Suprapubic skin (tissue), 4 donors: ENCODE measurements at regions not wholly inside any gene's neighbourhood (a gene's known extent, or its start where the extent isn't known, plus 50 kb on each side); places are given as distances from the start of the nearest gene placed in this dataset.
A peak's percentile ranks its signal among the peaks of the same experiment; 100 is the strongest.

Source experiments
- DNase-seq, 2 donors: peaks; one replicate each; pipeline ENCODE4 v3.0.0-alpha.2; 2019; ENCODE audit warnings: low spot score in 2 of 2
- H3K27ac ChIP-seq: fragments of 200-600 bp; sonication (generic); one replicate; pipeline ENCODE4 v1.5.1; 2019
- H3K27me3 ChIP-seq: fragments of 200-600 bp; sonication (generic); one replicate; pipeline ENCODE4 v1.5.1; 2019
- H3K36me3 ChIP-seq: fragments of 200-600 bp; sonication (generic); one replicate; pipeline ENCODE4 v1.5.1; 2019
- H3K4me1 ChIP-seq: fragments of 200-600 bp; sonication (generic); one replicate; pipeline ENCODE4 v1.5.1; 2019
- H3K4me3 ChIP-seq: fragments of 200-600 bp; sonication (generic); one replicate; pipeline ENCODE4 v1.5.1; 2019; ENCODE audit warnings: mild to moderate bottlenecking
- H3K9me3 ChIP-seq: fragments of 200-600 bp; sonication (generic); one replicate; pipeline ENCODE4 v1.5.1; 2019
- CTCF ChIP-seq, 2 donors: fragments of 200-600 bp in 1 of 2; fragments of 450-650 bp in 1 of 2; sonication (generic) in 1 of 2; IDR thresholded peaks; one replicate each; pipeline ENCODE4 v1.5.1; 2016 to 2019; ENCODE audit warnings: antibody characterized with exemption in 2 of 2, mild to moderate bottlenecking in 1 of 2, moderate library complexity in 1 of 2
- EP300 ChIP-seq: sonication (generic); formaldehyde crosslinking; IDR thresholded peaks from one replicate; pipeline ENCODE4 v1.6.1; 2017; ENCODE audit warnings: antibody characterized with exemption
- POLR2A ChIP-seq, 2 donors: fragments of 450-650 bp; IDR thresholded peaks; one replicate each; pipeline ENCODE4 v1.6.1; 2017; ENCODE audit warnings: antibody characterized with exemption in 2 of 2, mild to moderate bottlenecking in 2 of 2, moderate library complexity in 2 of 2
- POLR2AphosphoS5 ChIP-seq, 3 donors: sonication (generic); formaldehyde crosslinking; IDR thresholded peaks; one replicate each; pipeline ENCODE4 v1.6.1; 2017; ENCODE audit warnings: antibody characterized with exemption in 3 of 3
- WGBS: methylation state at CpG from one replicate; pipeline ENCODE4 v1.1.5; 2018; 5-methylcytosine and 5-hydroxymethylcytosine counted together

DNA sequence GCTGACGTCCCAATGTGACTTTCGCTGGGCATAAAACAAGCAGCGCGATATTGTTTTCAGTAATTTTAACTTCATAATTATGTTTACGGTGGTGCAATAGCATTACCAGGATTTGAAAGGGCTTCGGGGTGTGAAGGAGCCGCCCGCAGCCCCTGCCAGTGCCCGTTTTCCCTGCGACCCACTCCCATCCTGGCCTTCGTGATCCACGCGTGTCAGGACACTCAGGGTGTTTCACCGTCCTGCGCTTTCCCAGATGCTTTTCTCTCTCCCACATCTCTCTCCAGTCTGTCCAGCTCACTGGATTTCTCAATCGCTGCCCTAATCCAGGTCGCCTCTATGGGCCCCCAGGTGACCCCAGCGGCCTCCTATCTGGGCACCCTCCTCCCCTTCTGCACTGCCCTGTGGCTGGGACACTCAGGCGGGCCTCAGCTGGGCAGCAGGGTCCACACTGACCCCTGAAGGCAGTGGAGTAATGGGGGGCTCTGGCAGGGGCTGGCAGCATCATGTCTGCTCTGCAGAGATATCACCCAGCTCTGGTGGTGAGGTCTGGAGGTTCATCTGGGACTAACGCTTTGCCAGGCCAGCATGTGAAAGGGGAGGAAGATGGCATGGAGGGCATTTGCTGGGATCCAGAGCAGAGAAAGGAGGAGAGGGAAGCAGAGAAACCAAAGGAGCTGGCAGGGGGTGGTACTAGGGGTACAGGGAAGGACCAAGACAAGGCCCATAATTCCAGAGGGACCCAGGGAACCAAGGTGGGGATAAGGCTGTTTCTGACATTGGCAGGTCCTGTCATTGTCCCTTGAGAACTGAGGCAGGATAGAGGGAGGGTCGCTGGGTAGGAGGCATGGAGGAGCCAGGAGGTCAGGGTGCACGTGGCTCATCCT lies 622.8 kb downstream of the BRD1 start:
- Histone ChIP-seq H3K9me3 (no peaks in the 10 kb centered on the region), H3K4me1 (no peaks in the 10 kb centered on the region), H3K4me3 (no peak overlapping the region), H3K27ac (no peak overlapping the region), H3K36me3 (no peaks in the 10 kb centered on the region), H3K27me3 (peaks cover 28% of the 10 kb centered on the region)
- DNase-seq, result peak; percentile 32 to 52
- 84% methylated on average over 22 of the region's 22 CpGs for WGBS
- no peak for TF ChIP-seq EP300
- no peak for TF ChIP-seq POLR2A (IDR thresholded peaks at IDR 0.05)
- no peak for TF ChIP-seq POLR2AphosphoS5 (IDR thresholded peaks at IDR 0.05)
- TF ChIP-seq CTCF (IDR thresholded peaks at IDR 0.05), result no peak

DNA sequence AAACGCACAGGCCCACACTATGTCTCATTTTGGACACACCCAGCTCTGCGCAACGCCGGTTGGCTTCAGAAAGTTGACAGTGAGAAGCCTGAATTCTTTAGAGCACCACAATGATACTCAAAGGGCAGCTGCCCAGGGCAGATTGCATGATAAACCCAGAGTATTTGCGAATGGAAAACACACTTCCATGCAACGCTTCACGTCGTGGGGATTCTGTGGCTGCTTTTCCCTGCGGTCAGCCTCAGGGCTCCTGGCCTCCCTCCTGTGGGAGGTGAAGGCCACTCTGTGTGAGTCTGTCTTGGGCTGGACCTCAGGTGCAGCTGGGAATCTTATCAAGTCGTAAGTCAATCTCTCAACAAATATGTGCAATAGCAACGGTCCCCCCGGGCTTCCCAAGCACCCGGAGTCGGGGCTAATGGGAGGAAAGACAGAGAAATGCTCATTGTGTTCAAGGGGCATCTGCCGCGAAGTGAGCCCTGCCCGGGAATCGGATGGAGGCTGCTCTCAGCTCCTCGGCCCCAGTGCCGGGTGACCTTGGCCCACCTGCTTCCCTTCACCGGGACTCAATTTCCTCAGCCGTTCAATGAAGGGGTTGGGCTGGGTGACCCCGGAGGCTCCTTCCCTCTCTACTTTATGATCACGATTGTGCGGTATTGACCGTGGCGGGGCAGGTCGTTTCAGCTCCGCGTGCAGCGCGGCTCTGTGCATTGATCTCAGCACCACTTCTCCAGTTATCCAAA lies 623.6 kb downstream of the BRD1 start:
- Histone ChIP-seq H3K9me3 (no peaks in the 10 kb centered on the region), H3K4me1 (no peaks in the 10 kb centered on the region), H3K27me3 (peaks cover 31% of the 10 kb centered on the region), H3K36me3 (no peaks in the 10 kb centered on the region), H3K4me3 (no peak overlapping the region), H3K27ac (no peak overlapping the region)
- DNase-seq, result peak; percentile 26 to 73
- TF ChIP-seq CTCF (IDR thresholded peaks at IDR 0.05), result no peak
- no peak for TF ChIP-seq EP300
- no peak for TF ChIP-seq POLR2AphosphoS5 (IDR thresholded peaks at IDR 0.05)
- no peak for TF ChIP-seq POLR2A (IDR thresholded peaks at IDR 0.05)
- WGBS, result 83% methylated on average over 30 of the region's 32 CpGs

DNA sequence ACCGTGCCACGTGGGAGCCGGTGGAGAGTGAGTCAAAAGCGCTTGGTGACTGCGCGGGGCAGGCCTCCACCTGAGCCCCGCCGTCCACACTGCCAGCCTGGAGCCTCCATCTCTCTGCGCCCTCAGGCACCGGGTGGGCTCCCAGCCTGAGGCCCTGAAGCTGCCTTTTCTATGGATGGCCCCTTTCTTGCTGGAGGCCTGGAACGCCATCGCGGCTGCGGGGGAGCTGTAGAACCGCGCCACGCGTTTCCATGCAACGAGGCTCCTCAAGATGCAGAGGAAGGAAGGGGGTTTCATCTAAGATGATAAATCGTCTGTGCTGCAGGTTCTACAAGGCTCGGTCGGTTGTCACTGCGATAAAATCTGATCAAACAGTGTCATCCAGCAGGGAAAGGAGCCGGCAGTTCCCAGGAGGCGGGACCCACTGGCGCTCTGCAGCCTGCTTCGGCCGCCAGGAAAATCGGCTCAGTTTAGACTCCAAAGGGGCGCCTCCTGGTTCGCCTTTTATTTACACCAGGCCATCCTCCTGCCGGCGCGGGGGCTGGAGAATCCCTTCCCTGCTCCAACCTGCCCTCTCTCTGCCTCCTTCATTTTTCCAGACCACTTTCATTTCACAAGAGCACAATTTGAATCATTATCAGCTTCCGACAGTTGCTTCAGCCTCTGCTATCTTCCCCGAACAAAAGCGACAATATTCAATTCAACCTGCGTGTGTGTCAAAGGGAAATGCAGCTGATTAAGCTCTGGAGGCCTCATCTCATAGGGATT lies 624.4 kb downstream of the BRD1 start:
- Histone ChIP-seq H3K27ac (no peak overlapping the region), H3K27me3 (peaks cover 35% of the 10 kb centered on the region), H3K4me1 (no peaks in the 10 kb centered on the region), H3K4me3 (no peak overlapping the region), H3K9me3 (no peaks in the 10 kb centered on the region), H3K36me3 (no peaks in the 10 kb centered on the region)
- WGBS, result 69% methylated on average over 27 of the region's 38 CpGs
- DNase-seq, result peak; percentile 21 to 65
- TF ChIP-seq POLR2AphosphoS5 (IDR thresholded peaks at IDR 0.05), result no peak
- TF ChIP-seq EP300, result no peak
- TF ChIP-seq POLR2A (IDR thresholded peaks at IDR 0.05), result no peak
- TF ChIP-seq CTCF (IDR thresholded peaks at IDR 0.05), result no peak

DNA sequence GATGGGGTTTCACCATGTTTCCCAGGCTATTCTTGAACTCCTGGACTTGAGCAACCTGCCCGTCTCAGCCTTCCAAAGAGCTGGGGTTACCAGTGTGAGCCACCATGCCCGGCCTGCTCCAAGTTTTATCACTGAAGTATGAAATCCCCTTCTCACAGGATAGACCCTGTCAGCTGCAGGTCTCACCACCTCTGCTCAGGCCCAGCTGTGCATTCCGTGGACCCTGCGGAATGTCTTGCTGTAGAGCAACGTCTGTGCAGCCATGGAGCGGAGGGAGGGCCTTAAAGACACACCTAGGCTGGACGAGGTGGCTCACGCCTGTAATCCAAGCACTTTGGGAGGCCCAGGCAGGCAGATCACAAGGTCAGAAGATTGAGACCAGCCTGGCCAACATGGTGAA lies 625.4 kb downstream of the BRD1 start:
- DNase-seq, result peak; percentile 30 to 61
- Histone ChIP-seq H3K9me3 (no peaks in the 10 kb centered on the region), H3K4me3 (no peak overlapping the region), H3K27me3 (peaks cover 35% of the 10 kb centered on the region), H3K36me3 (no peaks in the 10 kb centered on the region), H3K4me1 (no peaks in the 10 kb centered on the region), H3K27ac (no peak overlapping the region)
- TF ChIP-seq CTCF (IDR thresholded peaks at IDR 0.05), result no peak
- no peak for TF ChIP-seq POLR2A (IDR thresholded peaks at IDR 0.05)
- no peak for TF ChIP-seq POLR2AphosphoS5 (IDR thresholded peaks at IDR 0.05)
- TF ChIP-seq EP300, result no peak
- 65% methylated on average over 8 of the region's 8 CpGs for WGBS
